Pancreas (tissue), 10 donors: ENCODE measurements at regions not wholly inside any gene's neighbourhood (a gene's known extent, or its start where the extent isn't known, plus 50 kb on each side); places are given as distances from the start of the nearest gene placed in this dataset.
A peak's percentile ranks its signal among the peaks of the same experiment; 100 is the strongest.

Source experiments
- ATAC-seq, 4 donors: fragments of 200-7000 bp; cut with Tn5 transposase; one replicate each; pipeline versions ENCODE4 v1.8.0 to v1.9.1; 2020; ENCODE audit warnings: mild to moderate bottlenecking in 4 of 4, moderate library complexity in 4 of 4
- DNase-seq, 6 donors: peaks; one replicate each; pipeline ENCODE4 v3.0.0-alpha.2; 2020
- FAIRE-seq: peaks from 2 replicates; lab custom pipeline; 2012; peaks lifted over from hg19 to GRCh38; lab: Jason Lieb, UNC
- H3K27ac ChIP-seq, 4 donors: fragments of 200-600 bp; sonication (generic); 1 replicate in 3 of 4; 2 replicates in 1 of 4; pipeline versions ENCODE4 v1.5.0 to v1.8.0; 2020
- H3K27me3 ChIP-seq, 4 donors: fragments of 200-600 bp; one replicate each; pipeline ENCODE4 v1.8.0; 2021
- H3K36me3 ChIP-seq, 3 donors: fragments of 200-600 bp; sonication (generic) in 1 of 3; one replicate each; pipeline versions ENCODE4 v1.5.0 to v1.8.0; 2020 to 2021
- H3K4me1 ChIP-seq, 3 donors: fragments of 200-600 bp; one replicate each; pipeline ENCODE4 v1.8.0; 2021
- H3K4me3 ChIP-seq, 4 donors: fragments of 200-600 bp; sonication (generic) in 2 of 4; one replicate each; pipeline versions ENCODE4 v1.5.0 to v1.8.0; 2020 to 2021
- H3K9me3 ChIP-seq, 4 donors: fragments of 200-600 bp; one replicate each; pipeline ENCODE4 v1.8.0; 2021
- WGBS, 2 donors: extraction: QIAGEN DNeasy Blood & Tissue Kit; methylation state at CpG; one replicate each; pipeline ENCODE4 v1.1.7; 2013; 5-methylcytosine and 5-hydroxymethylcytosine counted together
- intact Hi-C, 3 donors: fragments of 100-400 bp; cut with DNase I; formaldehyde crosslinking; loops; one replicate each; pipeline versions ENCODE4 v1.11.1 to v1.14.2; 2022
- TF ChIP-seq, protein P1 (sequence below), 4 donors: fragments of 200-600 bp; sonication (generic) in 3 of 4; IDR thresholded peaks; one replicate each; pipeline versions ENCODE4 v1.5.0 to v1.8.0; 2021; ENCODE audit warnings: antibody characterized with exemption in 4 of 4
- donor health status: healthy with polysubstance abuse.
- donor health status: DM: no; HTN: no; CAD: no; lungs with moderate emphysema.
- donor health status: DM: no; HTN: no; CAD: no.
- donor health status: control.
- donor health status: control.
- donor health status: Bipolar disorder and iron deficiency.
- donor health status: DM: yes; HTN: yes; CAD: no.
- donor health status: DM: no; HTN: no; CAD: no.
- donor health status: DM: no; HTN: no; CAD: no.
- donor health status: DM: yes; HTN: yes; CAD: no.

- FAIRE-seq (no peak), ATAC-seq (no peak), DNase-seq (no peak)
- no peaks in the 10 kb centered on the region for H3K36me3 ChIP-seq
- TF ChIP-seq, protein P1, sequence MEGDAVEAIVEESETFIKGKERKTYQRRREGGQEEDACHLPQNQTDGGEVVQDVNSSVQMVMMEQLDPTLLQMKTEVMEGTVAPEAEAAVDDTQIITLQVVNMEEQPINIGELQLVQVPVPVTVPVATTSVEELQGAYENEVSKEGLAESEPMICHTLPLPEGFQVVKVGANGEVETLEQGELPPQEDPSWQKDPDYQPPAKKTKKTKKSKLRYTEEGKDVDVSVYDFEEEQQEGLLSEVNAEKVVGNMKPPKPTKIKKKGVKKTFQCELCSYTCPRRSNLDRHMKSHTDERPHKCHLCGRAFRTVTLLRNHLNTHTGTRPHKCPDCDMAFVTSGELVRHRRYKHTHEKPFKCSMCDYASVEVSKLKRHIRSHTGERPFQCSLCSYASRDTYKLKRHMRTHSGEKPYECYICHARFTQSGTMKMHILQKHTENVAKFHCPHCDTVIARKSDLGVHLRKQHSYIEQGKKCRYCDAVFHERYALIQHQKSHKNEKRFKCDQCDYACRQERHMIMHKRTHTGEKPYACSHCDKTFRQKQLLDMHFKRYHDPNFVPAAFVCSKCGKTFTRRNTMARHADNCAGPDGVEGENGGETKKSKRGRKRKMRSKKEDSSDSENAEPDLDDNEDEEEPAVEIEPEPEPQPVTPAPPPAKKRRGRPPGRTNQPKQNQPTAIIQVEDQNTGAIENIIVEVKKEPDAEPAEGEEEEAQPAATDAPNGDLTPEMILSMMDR (IDR thresholded peaks at IDR 0.05), result no peak
- intact Hi-C loops, result no loop called here
- H3K27me3 ChIP-seq, result no peaks in the 10 kb centered on the region
- H3K9me3 ChIP-seq, result no peaks in the 10 kb centered on the region
- no peak overlapping the region for H3K4me3 ChIP-seq
- no peak overlapping the region for H3K27ac ChIP-seq
- H3K4me1 ChIP-seq, result no peaks in the 10 kb centered on the region
Measured at GRCh38 chr11:83374311-83374710, 88.1 kb upstream of the CCDC90B start.

DNA sequence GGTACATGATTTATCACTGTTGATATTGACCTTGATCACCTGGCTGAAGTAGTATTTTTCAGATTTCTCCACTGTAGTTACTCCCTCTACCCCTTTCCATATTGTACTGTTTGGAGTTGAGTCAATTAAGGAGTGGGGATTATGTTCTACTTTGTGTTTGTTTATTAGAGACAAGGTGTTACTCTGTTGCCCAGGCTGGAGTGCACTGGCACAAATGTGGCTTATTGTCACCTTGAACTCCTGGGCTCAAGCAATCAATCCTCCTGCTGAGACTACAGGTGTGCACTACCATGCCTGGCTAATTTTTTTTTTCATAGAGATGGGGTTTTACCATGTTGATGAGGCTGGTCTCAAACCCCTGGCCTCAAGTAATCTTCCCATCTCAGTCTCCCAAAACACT, 85.3 kb upstream of the CCDC90B start:
- ATAC-seq (peak in 2 of 4 donors; percentile 38 to 72), DNase-seq (peak in 1 of 6 donors; percentile 5), FAIRE-seq (no peak)
- Histone ChIP-seq H3K9me3 (no peaks in the 10 kb centered on the region), H3K27me3 (no peaks in the 10 kb centered on the region), H3K36me3 (no peaks in the 10 kb centered on the region), H3K4me3 (no peak overlapping the region), H3K27ac (no peak overlapping the region), H3K4me1 (no peaks in the 10 kb centered on the region)
- intact Hi-C loops, result no loop called here
- TF ChIP-seq, protein P1 (IDR thresholded peaks at IDR 0.05), result no peak

DNA sequence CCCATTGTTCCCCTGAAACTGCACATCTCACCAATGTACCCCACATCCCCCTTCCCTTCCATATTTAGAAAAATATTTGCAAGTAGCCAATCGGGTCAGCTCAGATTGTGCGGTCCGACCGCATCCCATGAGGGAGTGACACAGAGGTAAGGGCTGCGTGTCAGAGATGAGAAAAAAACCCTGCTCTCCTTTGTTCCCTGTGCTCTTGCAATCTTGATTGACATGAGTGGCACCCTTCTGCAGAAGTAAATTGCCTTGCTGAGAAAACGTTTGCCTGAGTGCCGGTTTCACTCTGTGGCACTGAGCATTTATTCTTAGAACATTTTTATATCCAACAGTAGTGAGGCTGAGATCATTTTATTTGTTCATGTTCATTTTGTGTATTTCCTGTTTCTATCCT, 81.6 kb upstream of the CCDC90B start:
- 90 to 92% methylated on average over 7 of the region's 7 CpGs for WGBS, 2 donors
- Histone ChIP-seq H3K9me3 (no peaks in the 10 kb centered on the region), H3K4me3 (no peak overlapping the region), H3K36me3 (no peaks in the 10 kb centered on the region), H3K27ac (no peak overlapping the region), H3K27me3 (no peaks in the 10 kb centered on the region), H3K4me1 (no peaks in the 10 kb centered on the region)
- intact Hi-C loops, result no loop called here
- FAIRE-seq (no peak), ATAC-seq (no peak), DNase-seq (no peak)
- TF ChIP-seq, protein P1 (IDR thresholded peaks at IDR 0.05), result no peak

DNA sequence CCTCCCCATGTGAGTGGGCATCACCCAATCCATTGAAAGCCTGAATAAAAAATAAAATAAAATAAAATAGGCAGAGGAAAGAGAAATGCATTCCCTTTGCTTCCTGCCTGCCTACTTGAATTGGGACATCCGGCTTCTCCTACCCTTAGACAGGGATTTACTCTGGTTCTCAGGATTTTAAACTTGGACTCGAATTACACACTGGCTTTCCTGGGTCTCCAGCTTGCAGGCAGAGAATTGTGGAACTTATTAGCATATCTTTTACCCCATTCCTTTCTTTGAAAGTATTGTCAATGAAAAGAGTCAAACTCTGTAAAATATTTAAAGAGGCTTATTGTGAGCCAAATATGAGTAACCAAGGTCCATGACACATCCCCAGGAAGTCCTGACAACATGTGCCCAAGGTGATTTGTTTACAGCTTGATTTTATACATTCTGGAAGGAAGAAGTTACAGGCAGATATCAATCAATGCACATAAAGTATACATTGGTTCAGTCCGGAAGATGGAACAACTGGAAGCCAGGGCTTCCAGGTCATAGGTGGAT, 78.4 kb upstream of the CCDC90B start:
- H3K27ac ChIP-seq, result no peak overlapping the region

DNA sequence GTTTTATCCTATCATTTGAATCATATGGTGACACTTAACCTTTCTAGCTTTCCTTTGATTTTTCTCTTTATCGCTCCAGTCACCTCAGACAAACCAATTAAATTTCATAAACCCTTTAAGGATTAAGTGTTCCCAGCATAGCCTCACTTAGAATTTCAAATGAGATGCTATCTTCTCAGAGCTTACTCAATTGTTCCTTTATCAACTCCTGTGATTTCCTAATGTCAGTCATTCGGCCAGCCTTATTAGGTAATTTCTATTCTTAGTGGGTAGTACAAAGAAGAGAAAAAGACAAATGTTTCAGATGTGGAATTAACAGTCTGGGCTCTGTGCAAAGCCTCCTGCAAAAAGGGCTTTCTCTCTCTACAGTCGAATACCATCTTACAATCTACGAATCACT, 77.1 kb upstream of the CCDC90B start:
- H3K27me3 ChIP-seq, result no peaks in the 10 kb centered on the region
- no peaks in the 10 kb centered on the region for H3K9me3 ChIP-seq
- TF ChIP-seq, protein P1 (IDR thresholded peaks at IDR 0.05), result no peak
- intact Hi-C loops, result no loop called here
- no peak for ATAC-seq
- no peak overlapping the region for H3K27ac ChIP-seq
- DNase-seq, result no peak
- H3K4me1 ChIP-seq, result peaks cover 0 to 8% (median 0%) of the 10 kb centered on the region in 3 donors
- no peak overlapping the region for H3K4me3 ChIP-seq
- WGBS, 2 donors, result 74 to 79% methylated on average over 4 of the region's 4 CpGs
- no peak for FAIRE-seq
- no peaks in the 10 kb centered on the region for H3K36me3 ChIP-seq

More for the DNA sequence above, 78.4 kb upstream of the CCDC90B start:
- DNase-seq, result no peak
- FAIRE-seq, result no peak
- whole genome bisulfite sequencing, 2 donors, result 82 to 85% methylated on average over 3 of the region's 3 CpGs
- no peaks in the 10 kb centered on the region for H3K36me3 ChIP-seq
- H3K27me3 ChIP-seq, result no peaks in the 10 kb centered on the region
- TF ChIP-seq, protein P1 (IDR thresholded peaks at IDR 0.05), result no peak
- no peak for ATAC-seq
- peaks cover 0 to 8% (median 0%) of the 10 kb centered on the region in 3 donors for H3K4me1 ChIP-seq
- intact Hi-C loops, result no loop called here
- H3K4me3 ChIP-seq, result no peak overlapping the region
- no peaks in the 10 kb centered on the region for H3K9me3 ChIP-seq
